ENCODE measurements at regions not wholly inside any gene's neighbourhood (a gene's known extent, or its start where the extent isn't known, plus 50 kb on each side); places are given as distances from the start of the nearest gene placed in this dataset.

GRCh38 chr4:159757499-159757898 lies 654.6 kb downstream of the RAPGEF2 start:
- no peak overlapping the region for H3K4me2 ChIP-seq (ENCODE audit: insufficient read depth in 1 of 2, low read depth in 2 of 2, low read length in 2 of 2)
- H3K18ac ChIP-seq (ENCODE audit: extremely low read depth, low read length) = no peak overlapping the region
- TF ChIP-seq SRF (IDR thresholded peaks at IDR 0.05; ENCODE audit: low read depth, low read length) = no peak
- no peak overlapping the region for H4K8ac ChIP-seq (ENCODE audit: extremely low read depth, insufficient read depth, low read length)
- no peak overlapping the region for H2BK12ac ChIP-seq (ENCODE audit: low read depth, low read length)
- FAIRE-seq (no peak), DNase-seq (ENCODE audit: low read depth in 1 of 2, low spot score in 2 of 2) (no peak)
- H3K27ac ChIP-seq (ENCODE audit: low read depth, low read length) = no peak overlapping the region
- no peaks in the 10 kb centered on the region for H3K36me3 ChIP-seq (ENCODE audit: control insufficient read depth in 2 of 4, insufficient read depth in 4 of 4, low read length in 3 of 4)
- ChIA-PET CTCF (ENCODE audit: partially characterized antibody) (interaction anchor here (0.7 to 3.1 kb wide), 2 partner anchors 7 to 39 kb away, joined by 3 to 12 read pairs; no protein-coding TSS in a partner anchor), POLR2A (ENCODE audit: partially characterized antibody) (no interaction called here)
- no peak overlapping the region for H2BK15ac ChIP-seq (ENCODE audit: low read length)
- H3K4me3 ChIP-seq (ENCODE audit: extremely low read depth in 1 of 4, insufficient read depth in 2 of 4, low read depth in 3 of 4, low read length in 4 of 4) = no peak overlapping the region
- H4K91ac ChIP-seq (replicated peaks; ENCODE audit: insufficient read length, low read length) = no peak overlapping the region
- H4K20me1 ChIP-seq (replicated peaks in 1 of 2; ENCODE audit: control insufficient read depth in 1 of 2, insufficient read depth in 2 of 2, low read length in 2 of 2) = no peaks in the 10 kb centered on the region
- H2AFZ ChIP-seq (ENCODE audit: low read length) = no peak overlapping the region
- no peaks in the 10 kb centered on the region for H3K4me1 ChIP-seq (replicated peaks in 1 of 4; ENCODE audit: control insufficient read depth in 3 of 4, insufficient read depth in 4 of 4, low read length in 3 of 4)
- peaks cover 10 to 11% of the 10 kb centered on the region in 2 experiments; a peak in 3 of 4 replicates for H3K9me3 ChIP-seq (ENCODE audit: insufficient read depth in 2 of 2, low read depth in 1 of 2, low read length in 1 of 2)
- no peak overlapping the region for H3K9ac ChIP-seq (replicated peaks in 1 of 4; ENCODE audit: extremely low read depth in 1 of 4, low read depth in 3 of 4, low read length in 3 of 4)
- no peak overlapping the region for H4K5ac ChIP-seq (ENCODE audit: insufficient read length, low read depth, low read length)
- no peak overlapping the region for H2AK5ac ChIP-seq (ENCODE audit: low read depth, low read length)
- no peaks in the 10 kb centered on the region for H3K27me3 ChIP-seq (replicated peaks in 1 of 4; ENCODE audit: control insufficient read depth in 3 of 4, extremely low read depth in 1 of 4, insufficient read depth in 3 of 4, low read length in 3 of 4)
- 84 to 100% methylated on average over 1 to 2 of the region's 2 CpGs for WGBS, 2 experiments (ENCODE audit: extremely low coverage in 1 of 2, insufficient coverage in 1 of 2, insufficient read length in 1 of 2, insufficient replicate concordance in 2 of 2, low coverage in 1 of 2, low lambda C conversion rate in 2 of 2, missing lambda C conversion rate in 1 of 2)
- H2BK20ac ChIP-seq (ENCODE audit: low read length) = no peak overlapping the region
- no peak overlapping the region for H3K23ac ChIP-seq (ENCODE audit: insufficient read length)
- H2BK5ac ChIP-seq (ENCODE audit: low read depth, low read length) = no peak overlapping the region
- no peak overlapping the region for H3K4ac ChIP-seq (replicated peaks; ENCODE audit: insufficient read length, low read depth, low read length)
- no peak overlapping the region for H3K56ac ChIP-seq (replicated peaks; ENCODE audit: insufficient read length, low read depth, low read length)
- H3K23me2 ChIP-seq (ENCODE audit: low read depth, low read length) = no peaks in the 10 kb centered on the region
- no peak overlapping the region for H3K14ac ChIP-seq (ENCODE audit: insufficient read length)
- no peak overlapping the region for H2BK120ac ChIP-seq (replicated peaks; ENCODE audit: low read depth, low read length)
- H3K79me2 ChIP-seq (ENCODE audit: control insufficient read depth in 1 of 2, insufficient read depth in 2 of 2, low read length in 2 of 2) = no peaks in the 10 kb centered on the region
- H3K79me1 ChIP-seq (ENCODE audit: low read depth, low read length) = no peaks in the 10 kb centered on the region

Measured in H1 (cell line).